NCI-H524 treated with DMSO at 0.1 percent for 48 hours (cell line): ENCODE measurements at regions not wholly inside any gene's neighbourhood (a gene's known extent, or its start where the extent isn't known, plus 50 kb on each side); places are given as distances from the start of the nearest gene placed in this dataset.
"Not testable (repeated sequence)": the region's sequence is repeated elsewhere in the genome, so short reads cannot be mapped to it uniquely, and the experiment has no call there.

Experiments
- DNase-seq: peaks from one replicate; lab custom pipeline; 2025; lab: John Stamatoyannopoulos, UW

DNA sequence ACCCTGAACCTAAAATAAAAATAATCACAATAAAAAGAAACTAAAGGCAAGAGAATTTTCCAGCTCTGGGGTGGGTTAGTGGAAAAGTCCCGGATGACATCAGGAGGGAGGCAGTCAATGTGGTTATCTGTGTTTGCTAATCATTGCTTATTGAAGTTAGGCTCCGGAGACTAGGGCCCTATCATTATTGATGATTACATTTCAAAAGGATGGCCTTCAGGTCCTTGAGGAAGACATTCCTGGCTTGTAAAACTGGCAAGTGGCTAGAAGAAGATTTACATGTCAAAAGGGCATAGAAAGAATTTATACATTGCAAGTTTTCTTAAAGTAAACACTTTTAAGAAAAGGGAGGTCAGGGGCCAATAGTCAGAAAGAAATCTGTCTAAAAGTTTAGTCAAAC is 123.4 kb downstream of the POSTN start:
- no peak for DNase-seq

DNA sequence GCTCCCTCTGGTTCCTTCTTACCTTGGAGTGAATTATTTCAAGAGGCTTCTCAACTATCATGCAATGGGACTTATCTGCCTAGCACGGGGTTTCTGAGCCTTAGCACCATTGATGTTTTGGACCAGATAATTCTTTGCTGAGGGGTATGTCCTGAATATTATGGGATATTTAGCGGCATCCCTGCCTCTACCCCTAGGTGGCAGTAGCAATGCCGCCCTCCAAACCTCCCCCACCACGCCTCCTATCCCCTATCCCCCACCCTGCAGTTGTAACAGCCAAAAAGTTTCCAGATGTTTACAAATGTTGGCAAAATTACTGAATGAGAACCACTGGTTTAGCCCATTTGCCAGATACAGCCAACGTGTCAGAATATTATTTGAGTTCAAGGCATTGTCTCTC is 125.5 kb downstream of the POSTN start:
- no peak for DNase-seq

DNA sequence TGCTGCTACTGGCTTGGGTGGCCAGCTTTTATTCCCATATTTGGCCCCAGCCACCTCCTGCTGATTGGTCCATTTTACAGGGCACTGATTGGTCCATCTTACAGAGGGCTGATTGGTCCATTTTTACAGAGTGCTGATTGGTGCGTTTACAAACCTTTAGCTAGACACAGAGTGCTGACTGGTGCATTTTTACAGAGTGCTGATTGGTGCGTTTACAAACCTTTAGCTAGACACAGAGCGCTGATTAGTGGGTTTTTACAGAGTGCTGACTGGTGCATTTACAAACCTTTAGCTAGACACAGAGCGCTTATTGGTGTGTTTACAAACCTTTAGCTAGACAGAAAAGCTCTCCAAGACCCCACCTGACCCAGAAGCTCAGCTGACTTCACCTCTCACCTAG is 126.3 kb downstream of the POSTN start:
- not testable (repeated sequence) for DNase-seq

DNA sequence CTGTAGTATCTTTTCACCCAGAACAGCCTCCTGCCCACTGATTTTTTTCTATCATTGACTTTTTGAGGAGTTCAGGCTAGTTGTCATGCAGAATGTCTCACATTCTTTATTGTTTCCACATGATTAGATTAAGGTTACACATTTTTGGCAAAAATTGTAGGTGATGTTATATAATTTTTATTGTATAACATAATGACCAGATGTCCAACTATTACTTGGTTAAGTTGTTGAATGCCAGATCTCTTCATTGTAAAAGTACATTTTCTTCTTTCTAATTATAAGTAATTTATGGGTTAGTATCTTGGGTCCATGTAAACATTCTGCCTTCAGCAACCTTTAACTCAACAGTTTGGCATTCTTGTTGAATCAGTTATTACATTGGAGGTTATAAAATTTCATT is 138.4 kb downstream of the POSTN start:
- no peak for DNase-seq

DNA sequence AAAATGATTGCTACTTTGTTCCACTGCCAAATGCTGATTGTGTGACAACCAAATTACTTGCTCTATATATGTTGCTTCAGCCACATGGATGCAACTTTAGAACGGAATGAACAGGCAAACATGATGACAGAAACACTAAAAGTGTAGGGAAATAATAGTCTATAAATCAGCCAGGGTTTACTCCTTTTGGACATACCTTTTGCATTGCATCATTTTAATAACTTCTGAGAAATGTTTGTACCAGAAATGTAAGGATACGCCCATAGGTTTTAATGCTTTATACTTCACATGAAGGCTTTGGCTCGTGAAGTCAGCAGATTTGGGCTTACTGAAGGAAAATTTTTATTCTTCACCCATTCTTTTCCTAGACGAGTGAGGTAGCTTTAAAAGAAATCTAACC is 141.0 kb downstream of the POSTN start:
- no peak for DNase-seq

DNA sequence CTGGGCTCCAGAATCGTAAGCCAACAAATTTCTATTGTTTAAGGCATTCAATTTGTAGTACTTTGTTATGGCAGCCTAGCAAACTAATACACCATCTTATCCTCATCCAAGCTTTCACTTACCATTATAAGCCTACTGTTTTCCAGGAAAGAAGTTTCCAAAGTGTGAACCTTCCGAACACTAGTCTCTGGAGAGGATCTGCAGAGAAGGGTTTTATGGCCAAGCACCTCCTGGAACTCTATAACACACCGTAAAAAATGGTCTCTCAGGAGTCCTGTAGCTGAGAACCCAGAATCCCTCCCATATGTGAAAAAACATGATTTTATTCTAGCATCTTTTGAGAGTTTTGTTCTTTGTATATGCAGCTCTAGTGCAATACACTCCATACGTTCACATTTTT is 142.1 kb downstream of the POSTN start:
- no peak for DNase-seq

DNA sequence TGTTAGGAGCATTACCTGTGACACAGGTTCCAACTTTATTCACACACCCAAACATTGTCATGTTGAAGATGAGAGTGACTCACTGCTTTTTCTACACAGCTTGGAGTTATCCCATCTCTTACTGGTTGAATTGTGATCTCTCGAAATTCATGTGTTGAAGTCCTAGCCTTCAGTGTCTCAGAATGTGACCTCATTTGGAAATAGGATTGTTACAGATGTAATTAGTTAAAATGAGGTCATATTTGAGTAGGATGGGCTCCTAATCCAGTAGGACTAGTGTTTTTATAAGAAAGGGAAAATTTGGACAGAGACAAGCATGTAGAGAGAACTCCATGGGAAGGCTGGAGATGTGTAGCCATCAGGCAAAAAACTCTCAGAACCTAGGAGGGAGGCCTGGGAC is 142.5 kb downstream of the POSTN start:
- DNase-seq: no peak

DNA sequence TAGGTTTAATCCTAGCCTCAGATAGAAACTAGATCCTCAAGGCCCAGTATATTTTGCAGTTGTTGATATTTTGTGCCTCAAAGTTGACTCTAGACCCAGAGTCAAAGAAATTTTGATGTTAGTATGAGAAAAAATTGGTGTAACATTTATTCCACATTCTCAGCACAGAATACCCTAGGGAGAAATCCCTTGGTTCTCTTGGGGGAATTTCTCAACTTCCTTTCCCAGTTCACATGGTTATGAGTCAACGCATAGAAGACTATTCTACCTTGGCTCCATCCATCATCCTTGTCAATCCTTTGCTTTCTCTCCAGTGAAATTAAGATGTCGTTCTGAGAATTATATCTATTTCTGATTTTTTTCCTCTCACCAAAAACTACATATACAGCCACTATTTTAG is 145.3 kb downstream of the POSTN start:
- DNase-seq: no peak

DNA sequence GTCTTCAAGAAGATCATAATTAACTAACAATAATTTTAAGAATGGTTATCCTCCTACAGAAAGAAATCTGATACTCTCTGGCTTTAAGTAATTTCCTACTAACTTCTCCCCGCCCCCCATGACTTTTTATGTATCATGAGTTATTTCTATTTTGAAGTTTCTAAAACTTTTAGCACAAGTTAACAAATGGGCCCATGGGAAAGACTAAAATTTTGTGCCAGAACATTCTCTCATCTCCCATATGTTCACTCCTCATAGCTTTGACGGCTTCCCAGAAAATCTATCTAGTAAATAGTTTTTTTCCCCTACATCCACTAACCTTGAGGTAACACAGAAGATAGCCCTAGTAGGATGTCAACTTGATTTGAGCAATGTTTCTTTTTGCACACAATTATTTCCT is 148.3 kb downstream of the POSTN start:
- no peak for DNase-seq

DNA sequence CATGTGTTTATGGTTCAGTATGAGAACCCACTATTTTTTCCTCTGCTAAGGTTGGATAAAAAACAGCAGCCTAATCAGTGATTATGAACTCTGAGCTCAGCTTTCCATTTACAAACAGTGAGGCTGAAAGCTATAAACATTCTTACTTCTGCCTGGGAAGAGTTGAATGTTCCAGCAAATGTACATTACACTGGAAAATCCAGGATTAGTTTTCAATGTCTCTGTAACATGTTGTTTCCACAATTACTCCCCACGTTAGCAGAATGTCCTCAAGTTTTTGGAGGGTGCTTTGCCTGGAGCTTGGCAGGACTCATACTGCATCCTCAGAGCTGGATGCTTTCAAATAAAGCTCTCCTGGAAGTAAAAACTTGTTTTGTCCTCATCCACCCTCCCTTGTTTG is 150.4 kb downstream of the POSTN start:
- DNase-seq: no peak

DNA sequence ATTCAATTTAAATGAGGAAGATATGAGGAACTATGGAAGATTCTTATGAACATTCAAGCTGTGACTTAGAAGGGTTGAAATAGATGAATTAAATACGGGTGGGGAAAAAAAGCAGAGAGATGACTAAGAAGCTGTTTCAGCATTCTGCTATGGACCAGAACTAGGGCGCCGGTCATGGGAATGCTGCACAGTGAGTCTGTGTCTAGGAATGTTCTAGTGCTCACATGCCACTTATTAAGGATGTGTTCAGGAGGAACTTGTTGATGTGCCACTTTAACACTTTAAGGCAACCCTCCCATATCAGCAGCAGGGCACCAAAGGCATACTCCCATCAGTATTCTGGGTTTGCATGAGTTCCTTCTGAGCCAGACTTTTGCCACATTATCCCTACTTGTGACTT is 152.1 kb downstream of the POSTN start:
- DNase-seq: no peak

DNA sequence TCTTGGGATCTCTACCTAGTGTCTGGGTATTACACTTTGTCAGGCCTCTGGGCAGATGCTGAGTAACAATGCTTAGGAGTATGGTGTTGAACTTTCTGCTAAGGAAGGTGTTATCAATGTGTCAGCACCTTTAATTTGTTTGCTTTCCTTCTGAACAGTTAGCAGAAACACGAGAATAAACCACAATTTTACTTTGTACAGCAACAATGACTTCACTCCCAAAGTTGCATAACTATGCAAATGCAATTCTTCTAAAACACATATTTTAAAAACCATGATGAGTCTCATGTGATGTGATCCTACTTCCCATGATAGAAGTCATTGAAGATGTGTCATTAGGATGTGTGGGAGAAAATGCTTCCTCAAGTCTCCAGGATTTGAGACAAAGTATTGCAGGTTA is 155.0 kb downstream of the POSTN start:
- no peak for DNase-seq

DNA sequence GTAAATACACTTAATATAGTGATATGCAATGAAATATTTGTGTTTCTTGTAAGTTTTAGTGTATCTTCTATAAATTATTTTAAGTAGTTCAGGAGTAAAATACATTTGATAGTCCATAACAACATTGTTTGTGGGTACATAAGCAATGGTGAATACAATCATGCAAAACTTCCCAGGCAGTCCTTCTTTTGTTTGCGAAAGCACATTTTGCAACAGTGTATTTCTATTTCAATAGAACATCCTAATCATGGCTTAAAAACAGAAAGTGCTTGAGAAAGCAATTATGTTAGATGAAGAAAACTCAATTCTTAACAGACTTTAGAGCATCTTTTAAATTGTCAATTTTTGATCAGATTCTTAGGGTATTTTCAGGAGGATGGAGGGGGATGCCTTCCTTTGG is 155.6 kb downstream of the POSTN start:
- DNase-seq: no peak

DNA sequence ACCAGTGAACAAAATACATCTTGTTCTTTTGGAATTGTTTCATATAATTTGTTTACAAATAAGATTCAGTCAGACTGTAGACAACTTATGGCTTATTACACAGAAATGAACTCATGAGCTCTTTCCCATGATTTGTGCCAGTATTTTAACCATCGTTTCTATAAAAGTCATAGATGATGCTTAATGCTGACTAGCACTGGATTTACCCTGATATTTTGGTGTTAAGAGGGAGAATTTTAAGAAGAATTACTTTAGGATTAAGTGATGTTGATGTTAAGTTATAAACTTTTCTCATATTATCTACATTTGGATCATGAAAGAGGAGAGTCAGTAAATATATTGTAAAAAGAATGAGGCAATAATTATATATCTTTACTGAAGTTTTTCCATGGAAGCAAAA is 162.7 kb downstream of the POSTN start:
- no peak for DNase-seq

DNA sequence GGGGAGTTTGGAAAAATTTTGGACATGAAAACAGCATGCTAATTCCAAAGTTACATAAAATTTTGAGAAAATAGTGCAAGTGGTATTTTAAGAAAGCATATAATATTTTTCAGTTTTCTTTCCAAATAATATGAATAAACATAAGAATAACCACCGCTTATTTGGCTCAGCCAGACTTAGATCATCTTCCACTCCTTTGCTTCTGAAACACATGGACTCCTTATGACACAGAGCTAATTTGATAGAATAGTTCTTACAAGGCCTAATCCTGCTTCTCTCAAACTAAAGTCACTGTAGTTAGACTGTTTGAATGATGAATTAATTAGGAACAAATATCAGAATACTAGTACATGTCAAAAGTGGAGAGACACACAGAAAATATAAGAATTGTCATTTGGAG is 165.5 kb downstream of the POSTN start:
- DNase-seq: no peak

DNA sequence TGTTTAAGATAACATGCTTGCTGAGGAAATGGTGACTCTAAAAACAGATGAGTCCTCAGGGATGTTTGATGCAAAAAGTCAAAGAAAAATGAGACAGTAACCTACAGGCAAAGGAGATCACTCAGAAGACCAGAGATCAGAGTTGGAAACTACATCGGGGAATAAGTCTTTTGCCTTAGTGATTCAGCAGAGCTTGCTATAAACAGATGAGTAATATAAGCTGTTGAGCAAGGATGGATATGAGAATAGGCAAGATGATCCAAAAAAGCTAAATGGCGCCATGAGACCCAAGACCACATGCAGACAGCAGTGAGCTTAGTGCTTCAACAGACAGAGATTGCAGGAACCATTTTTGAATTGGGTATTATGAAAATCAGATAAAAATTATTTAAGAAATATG is 168.6 kb downstream of the POSTN start:
- no peak for DNase-seq

DNA sequence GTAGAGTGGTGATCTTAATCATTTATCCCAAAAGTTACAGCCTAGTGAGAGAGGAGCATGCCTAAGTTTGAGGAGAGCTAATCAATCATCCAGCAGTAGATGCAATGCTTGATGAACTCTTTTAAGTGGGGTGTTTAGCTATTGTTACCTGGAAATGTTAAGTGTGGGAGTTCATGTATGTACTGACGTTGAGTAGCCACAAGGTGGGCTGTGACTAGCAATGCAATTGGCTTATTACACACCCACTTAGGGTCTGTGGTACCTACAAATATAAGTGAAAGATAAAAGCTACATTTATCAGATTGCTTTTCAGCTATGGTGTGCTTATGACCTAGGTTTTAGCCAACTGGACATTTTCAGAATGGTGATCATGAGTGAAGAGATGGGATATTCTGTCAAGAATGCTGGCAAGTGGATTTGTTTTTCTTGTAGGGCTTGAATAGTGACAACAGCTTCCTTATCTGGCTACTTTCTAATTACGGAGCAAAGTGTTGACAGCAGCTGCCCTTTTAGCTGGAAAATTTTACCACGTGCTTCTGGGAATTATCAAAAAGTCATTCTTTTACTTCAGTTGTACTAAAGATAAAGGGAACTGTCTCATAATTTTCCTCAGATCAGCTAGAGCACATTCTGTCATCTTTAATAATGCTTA is 170.6 kb downstream of the POSTN start:
- DNase-seq: no peak

DNA sequence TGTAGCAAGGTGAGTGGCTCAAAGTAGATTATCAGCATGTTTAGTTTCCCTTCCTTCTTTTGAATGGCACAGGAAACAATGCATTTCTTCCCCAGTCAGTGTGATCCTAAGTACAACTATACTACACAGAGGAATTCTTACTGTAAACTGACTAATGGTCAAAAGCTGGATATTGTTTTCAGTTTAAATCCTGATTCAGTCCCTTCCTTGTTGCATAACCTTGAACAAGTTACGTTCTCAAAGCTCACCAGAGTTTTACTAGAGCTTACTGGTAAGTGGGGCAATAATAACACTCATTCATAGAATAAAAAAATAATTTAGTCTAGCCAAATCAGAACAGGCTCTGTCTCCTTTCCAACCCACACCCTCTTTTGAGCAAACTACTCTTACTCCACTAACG is 180.1 kb downstream of the POSTN start:
- DNase-seq: no peak

DNA sequence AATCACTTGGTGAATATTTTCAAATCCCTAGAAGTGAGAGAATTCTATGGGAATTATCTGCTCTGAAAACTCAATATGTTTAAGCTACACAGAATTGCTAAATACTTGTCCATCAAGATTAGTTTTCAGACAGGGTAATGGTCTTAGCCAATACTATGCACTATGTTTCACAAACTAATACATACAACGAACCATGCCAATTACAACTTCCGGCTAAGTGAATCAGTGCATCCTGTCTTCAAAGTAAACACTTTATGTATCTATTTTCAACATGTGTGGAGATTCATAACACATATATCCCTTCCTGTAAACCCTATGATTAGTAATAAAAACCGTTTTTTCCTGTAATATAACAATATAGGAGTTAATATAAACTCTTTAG is 181.5 kb downstream of the POSTN start:
- no peak for DNase-seq

DNA sequence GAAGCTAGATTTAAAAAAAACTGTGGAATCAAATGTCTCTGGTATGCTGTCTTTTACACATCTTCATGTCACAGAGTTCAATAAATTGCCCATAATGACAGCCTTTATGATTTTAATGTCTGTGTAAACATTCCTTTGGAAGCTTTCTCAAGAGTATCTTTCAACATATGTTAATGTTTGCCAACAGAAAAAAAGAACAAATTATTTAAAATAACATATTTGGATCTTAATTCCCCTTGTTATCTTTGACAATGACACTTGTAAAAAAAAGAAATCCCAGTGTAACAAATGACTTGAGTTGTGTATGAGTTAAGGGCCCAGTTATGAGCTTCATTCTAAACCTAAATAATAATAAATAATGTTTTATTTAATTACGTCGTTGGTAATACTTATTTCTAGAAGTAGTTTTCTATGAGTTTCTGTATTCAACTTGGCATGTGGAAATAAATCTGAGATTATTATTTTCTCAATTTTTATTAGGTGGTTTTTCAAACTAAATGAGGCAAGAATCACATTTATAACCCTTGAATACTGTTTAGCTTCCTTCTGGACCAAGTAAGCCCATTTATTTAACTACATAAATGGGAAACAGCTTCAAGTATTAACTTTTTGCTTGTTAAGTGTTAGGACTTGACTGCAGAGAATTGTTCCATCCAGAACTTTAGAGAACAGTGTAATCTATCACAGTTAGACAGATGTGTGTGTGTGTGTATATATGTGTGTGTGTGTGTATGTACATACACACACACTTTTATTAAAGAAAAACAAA is 182.1 kb downstream of the POSTN start:
- DNase-seq: no peak

DNA sequence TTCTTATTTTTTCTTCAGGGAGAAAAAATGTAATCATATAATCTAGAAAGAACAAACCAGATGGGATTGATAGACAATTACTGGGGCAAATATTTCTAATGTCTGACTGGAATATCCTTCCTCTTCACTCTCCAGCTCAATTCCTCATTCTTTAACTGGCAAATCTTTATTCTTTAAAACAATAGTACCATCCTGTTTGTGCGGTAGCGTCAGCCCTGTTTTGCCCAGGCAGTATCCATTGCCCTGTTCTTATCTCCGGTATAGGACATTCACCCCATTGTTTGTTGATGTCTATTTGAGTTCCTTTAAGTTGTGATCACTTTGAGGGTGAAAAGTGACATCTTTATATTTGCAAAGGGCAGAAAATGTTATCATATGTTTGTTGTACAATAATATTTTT is 185.4 kb downstream of the POSTN start:
- DNase-seq: no peak

DNA sequence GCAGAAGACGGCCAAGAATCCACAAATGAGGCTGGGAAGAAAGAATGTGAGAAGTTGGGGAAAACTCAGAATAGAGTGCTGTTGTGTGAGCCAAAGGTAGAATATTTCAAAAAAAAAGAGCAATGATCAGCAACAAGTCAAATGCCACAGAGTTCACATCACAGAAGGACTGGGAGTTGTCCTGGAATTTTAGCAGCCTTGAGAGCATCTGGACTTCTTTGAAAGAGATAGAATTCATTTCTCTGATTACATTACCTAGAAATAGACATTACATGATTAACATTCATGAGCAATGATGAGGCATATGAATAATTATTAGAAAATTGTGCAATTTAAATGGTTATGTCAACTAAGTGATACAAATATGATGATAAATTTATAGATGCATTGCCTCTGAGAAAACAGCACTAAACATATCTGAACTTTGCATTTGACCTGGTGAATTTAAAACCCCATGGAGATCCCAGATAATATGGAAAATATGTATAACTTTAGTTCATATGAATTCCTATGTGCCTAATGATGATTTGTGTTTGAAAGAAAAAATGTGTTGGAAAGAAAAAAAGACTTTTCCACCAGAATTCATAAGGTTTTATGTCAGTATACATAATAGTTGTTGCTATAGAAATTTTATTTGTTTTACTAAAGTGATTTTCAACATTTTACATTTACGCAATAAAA is 186.2 kb downstream of the POSTN start:
- no peak for DNase-seq

DNA sequence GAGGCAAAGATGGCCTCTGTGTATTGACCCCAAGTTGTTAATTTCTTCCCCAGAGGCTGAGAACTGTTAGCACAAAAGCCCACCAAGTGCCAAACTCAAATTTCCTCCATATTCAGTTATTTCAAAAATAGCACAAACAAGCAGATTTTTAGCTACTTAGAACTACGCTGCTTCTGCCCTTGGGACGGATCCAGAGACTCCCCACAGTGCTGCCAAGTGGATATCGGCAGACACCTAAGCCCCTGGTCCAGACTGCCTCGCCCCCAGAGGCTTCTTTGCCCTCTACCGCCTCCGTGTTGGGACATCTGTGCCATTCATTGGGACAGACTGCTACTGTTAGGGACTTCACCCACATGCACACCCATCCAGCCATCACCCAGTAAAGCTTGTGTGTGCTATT is 188.3 kb downstream of the POSTN start:
- DNase-seq: no peak

DNA sequence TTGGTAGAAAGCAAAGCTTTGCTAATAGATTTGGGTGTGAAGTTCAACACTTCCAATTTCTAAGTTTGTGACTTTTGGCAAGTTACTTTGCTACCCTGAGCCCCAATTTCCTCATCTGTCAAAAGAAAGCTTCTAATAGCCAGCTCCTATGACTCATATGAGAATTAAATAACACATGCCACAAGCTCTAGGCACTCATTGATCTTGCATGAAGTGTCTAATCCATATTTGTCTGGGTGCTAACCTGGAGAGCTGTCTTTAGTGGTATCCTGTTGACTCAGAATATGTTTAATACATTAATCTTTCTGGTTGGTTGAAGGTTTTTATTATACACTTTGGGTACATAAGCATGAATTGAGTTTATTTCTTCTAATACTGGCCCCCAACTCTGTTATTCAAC is 188.8 kb downstream of the POSTN start:
- DNase-seq: no peak
